CD4-positive, alpha-beta T cell treated with Interleukin-21 for 1 hour (primary cell): ENCODE measurements at regions not wholly inside any gene's neighbourhood (a gene's known extent, or its start where the extent isn't known, plus 50 kb on each side); places are given as distances from the start of the nearest gene placed in this dataset.

Experiments used
- DNase-seq: peaks from one replicate; pipeline ENCODE4 v3.0.0-alpha.2; 2020

GRCh38 chr2:9739531-9739964, 103.7 kb upstream of the TAF1B start:
- DNase-seq = peak; percentile 66

- DNase-seq = no peak
Observed at GRCh38 chr2:9740382-9741073, 102.7 kb upstream of the TAF1B start.

GRCh38 chr2:9741110-9741509, 102.2 kb upstream of the TAF1B start:
- DNase-seq = no peak

GRCh38 chr2:9742601-9743000, 100.7 kb upstream of the TAF1B start:
- no peak for DNase-seq

GRCh38 chr2:9744256-9745004, 98.8 kb upstream of the TAF1B start:
- no peak for DNase-seq

GRCh38 chr2:9745153-9745899, 97.9 kb upstream of the TAF1B start:
- no peak for DNase-seq

- no peak for DNase-seq
Observed at GRCh38 chr2:9747396-9747795, 95.9 kb upstream of the TAF1B start.

GRCh38 chr2:9748577-9748976, 94.7 kb upstream of the TAF1B start:
- no peak for DNase-seq

- DNase-seq = no peak
Observed at GRCh38 chr2:9749546-9750223, 93.6 kb upstream of the TAF1B start.

GRCh38 chr2:9750224-9751215, 92.8 kb upstream of the TAF1B start:
- DNase-seq = no peak

- no peak for DNase-seq
Observed at GRCh38 chr2:9751831-9752230, 91.4 kb upstream of the TAF1B start.

- DNase-seq = peak; percentile 65
Observed at GRCh38 chr2:9752441-9753275, 90.6 kb upstream of the TAF1B start.

- peak; percentile 52 for DNase-seq
Observed at GRCh38 chr2:9753276-9753600, 90.0 kb upstream of the TAF1B start.

GRCh38 chr2:9753665-9754531, 89.4 kb upstream of the TAF1B start:
- DNase-seq = peak; percentile 57

- DNase-seq = no peak
Observed at GRCh38 chr2:9754532-9754887, 88.8 kb upstream of the TAF1B start.

- no peak for DNase-seq
Observed at GRCh38 chr2:9755008-9755407, 88.3 kb upstream of the TAF1B start.

GRCh38 chr2:9755638-9756037, 87.6 kb upstream of the TAF1B start:
- DNase-seq = no peak

- DNase-seq = no peak
Observed at GRCh38 chr2:9756692-9757250, 86.5 kb upstream of the TAF1B start.

- no peak for DNase-seq
Observed at GRCh38 chr2:9757501-9758264, 85.6 kb upstream of the TAF1B start.
